IMR-90 (cell line): ENCODE measurements at regions not wholly inside any gene's neighbourhood (a gene's known extent, or its start where the extent isn't known, plus 50 kb on each side); places are given as distances from the start of the nearest gene placed in this dataset.

ENCODE experiments used
- ATAC-seq: fragments of 200-7000 bp; cut with Tn5 transposase; 2 replicates; pipeline ENCODE4 v1.9.1; 2020; ENCODE audit warnings: low read depth, mild to moderate bottlenecking, moderate library complexity
- BruUV-seq: library from RNA; stranded (reverse); fragments of 400-500 nt; replicated peaks from 2 replicates; lab custom pipeline; 2021; lab: Mats Ljungman, UMichigan
- CTCF ChIA-PET: fragments of 300-600 bp; formaldehyde crosslinking; extraction: SDS; loops from one replicate; lab custom pipeline; 2021; ENCODE audit warnings: antibody characterized with exemption; lab: Yijun Ruan, JAX
- POLR2A ChIA-PET: fragments of 300-600 bp; sonication (Branson Sonifier 250); formaldehyde crosslinking; loops from one replicate; lab custom pipeline; 2022; ENCODE audit warnings: antibody characterized with exemption; ENCODE audit not compliant: unreplicated experiment; lab: Charles Lee
- DNase-seq: peaks from one replicate; pipeline ENCODE4 v3.0.0; 2013
- H2AFZ ChIP-seq: replicated peaks from 2 replicates; pipeline ENCODE3; 2013; ENCODE audit warnings: low read length, mild to moderate bottlenecking; ENCODE audit not compliant: poor library complexity
- H2AK5ac ChIP-seq: 2 replicates; pipeline ENCODE4 v1.6.1; 2013; ENCODE audit warnings: low read depth, low read length, inconsistent platforms
- H2AK9ac ChIP-seq: replicated peaks from 2 replicates; pipeline ENCODE3; 2013; ENCODE audit warnings: mild to moderate bottlenecking, low read depth, low read length, moderate library complexity; ENCODE audit not compliant: poor library complexity
- H2BK120ac ChIP-seq: 2 replicates; pipeline ENCODE4 v1.6.1; 2013; ENCODE audit warnings: low read depth, low read length, inconsistent platforms
- H2BK15ac ChIP-seq: 3 replicates; pipeline ENCODE4 v1.6.1; 2013; ENCODE audit warnings: low read depth, low read length, inconsistent platforms
- H2BK20ac ChIP-seq: 2 replicates; pipeline ENCODE4 v1.6.1; 2013; ENCODE audit warnings: low read depth, mild to moderate bottlenecking, inconsistent platforms, low read length, moderate library complexity
- H2BK5ac ChIP-seq: 2 replicates; pipeline ENCODE4 v1.6.1; 2013; ENCODE audit warnings: mild to moderate bottlenecking, low read depth, low read length, inconsistent platforms; ENCODE audit not compliant: poor library complexity, severe bottlenecking
- H3K14ac ChIP-seq: replicated peaks from 2 replicates; pipeline ENCODE4 v1.6.1; 2013; ENCODE audit warnings: low read depth, low read length, inconsistent platforms
- H3K18ac ChIP-seq: 2 replicates; pipeline ENCODE4 v1.6.1; 2013; ENCODE audit warnings: low read depth, low read length, control low read depth
- H3K23ac ChIP-seq: 2 replicates; pipeline ENCODE4 v1.6.1; 2013; ENCODE audit warnings: low read depth, low read length, inconsistent platforms
- H3K27ac ChIP-seq: 2 replicates; pipeline ENCODE4 v1.5.1; 2013; ENCODE audit warnings: mild to moderate bottlenecking, control low read depth, low read length; ENCODE audit not compliant: insufficient read depth
- H3K27me3 ChIP-seq: 2 replicates; pipeline ENCODE4 v1.6.1; 2013; ENCODE audit warnings: low read length; ENCODE audit not compliant: control insufficient read depth, insufficient read depth
- H3K36me3 ChIP-seq: 2 replicates; pipeline ENCODE4 v1.6.1; 2013; ENCODE audit warnings: low read length, mixed read lengths; ENCODE audit not compliant: control insufficient read depth, insufficient read depth
- H3K4ac ChIP-seq: 2 replicates; pipeline ENCODE4 v1.6.1; 2013; ENCODE audit warnings: low read depth, low read length, inconsistent platforms
- H3K4me1 ChIP-seq: 2 replicates; pipeline ENCODE4 v1.6.1; 2013; ENCODE audit warnings: low read length, mixed read lengths; ENCODE audit not compliant: control insufficient read depth, insufficient read depth
- H3K4me2 ChIP-seq: 2 replicates; pipeline ENCODE4 v1.6.1; 2013; ENCODE audit warnings: low read depth, mild to moderate bottlenecking, control low read depth, low read length, moderate library complexity
- H3K4me3 ChIP-seq: 2 replicates; pipeline ENCODE4 v1.5.1; 2013; ENCODE audit warnings: low read depth, mild to moderate bottlenecking, control low read depth, low read length, moderate library complexity; ENCODE audit not compliant: insufficient read depth
- H3K56ac ChIP-seq: 2 replicates; pipeline ENCODE4 v1.6.1; 2013; ENCODE audit warnings: low read length, inconsistent platforms; ENCODE audit not compliant: insufficient read depth; ENCODE audit errors: extremely low read depth
- H3K79me1 ChIP-seq, 2 experiments: 2 replicates each; pipeline ENCODE4 v1.6.1; 2013; ENCODE audit warnings: low read length in 2 of 2, inconsistent platforms in 1 of 2, low read depth in 1 of 2
- H3K9ac ChIP-seq: 2 replicates; pipeline ENCODE4 v1.6.1; 2013; ENCODE audit warnings: low read depth, low read length, control low read depth
- H3K9me1 ChIP-seq: 2 replicates; pipeline ENCODE4 v1.6.1; 2013; ENCODE audit warnings: low read length, inconsistent platforms; ENCODE audit not compliant: insufficient read depth
- H3K9me3 ChIP-seq: 2 replicates; pipeline ENCODE4 v1.6.1; 2013; ENCODE audit warnings: low read length; ENCODE audit not compliant: control insufficient read depth, insufficient read depth
- H4K20me1 ChIP-seq: 2 replicates; pipeline ENCODE4 v1.6.1; 2013; ENCODE audit warnings: low read length, inconsistent platforms; ENCODE audit not compliant: insufficient read depth
- H4K5ac ChIP-seq: 2 replicates; pipeline ENCODE4 v1.6.1; 2013; ENCODE audit warnings: mild to moderate bottlenecking, low read depth, low read length, control low read depth
- H4K8ac ChIP-seq, 2 experiments: 2 replicates each; pipeline ENCODE4 v1.6.1; 2013; ENCODE audit warnings: low read depth in 2 of 2, low read length in 2 of 2, control low read depth in 1 of 2, inconsistent platforms in 1 of 2
- H4K91ac ChIP-seq: 2 replicates; pipeline ENCODE4 v1.6.1; 2013; ENCODE audit warnings: low read depth, low read length, inconsistent platforms; ENCODE audit not compliant: insufficient read depth
- BHLHE40 ChIP-seq: fragments of 150-350 bp; IDR thresholded peaks from 2 replicates; pipeline ENCODE4 v1.6.1; 2016; ENCODE audit warnings: mild to moderate bottlenecking, low read depth, low read length
- CEBPB ChIP-seq: IDR thresholded peaks from 2 replicates; pipeline ENCODE4 v1.6.1; 2012; ENCODE audit warnings: low read depth, low read length, improper control_type of control experiment
- CHD1 ChIP-seq: IDR thresholded peaks from 2 replicates; pipeline ENCODE4 v1.6.1; 2012; ENCODE audit warnings: low read depth, low read length, improper control_type of control experiment
- CTCF ChIP-seq: conservative IDR thresholded peaks from 2 replicates; pipeline ENCODE4 v1.5.1; 2012; ENCODE audit warnings: mild to moderate bottlenecking, low read depth, low read length, improper control_type of control experiment
- ELK1 ChIP-seq: fragments of 150-350 bp; IDR thresholded peaks from 2 replicates; pipeline ENCODE4 v1.6.1; 2016; ENCODE audit warnings: low read depth, mild to moderate bottlenecking, low read length, moderate library complexity, borderline replicate concordance
- FOS ChIP-seq: fragments of 150-350 bp; IDR thresholded peaks from 2 replicates; pipeline ENCODE4 v1.6.1; 2016; ENCODE audit warnings: low read depth, low read length
- MAFK ChIP-seq: IDR thresholded peaks from 2 replicates; pipeline ENCODE4 v1.6.1; 2012; ENCODE audit warnings: low read depth, low read length, improper control_type of control experiment
- MAZ ChIP-seq: IDR thresholded peaks from 2 replicates; pipeline ENCODE4 v1.6.1; 2012; ENCODE audit warnings: low read depth, mild to moderate bottlenecking, low read length, improper control_type of control experiment, moderate library complexity, borderline replicate concordance
- MXI1 ChIP-seq: IDR thresholded peaks from 2 replicates; pipeline ENCODE4 v1.6.1; 2012; ENCODE audit warnings: low read depth, mild to moderate bottlenecking, low read length, moderate library complexity, borderline replicate concordance
- NFE2L2 ChIP-seq: fragments of 150-350 bp; IDR thresholded peaks from 2 replicates; pipeline ENCODE4 v1.6.1; 2016; ENCODE audit warnings: low read depth, mild to moderate bottlenecking, low read length
- POLR2A ChIP-seq: IDR thresholded peaks from 2 replicates; pipeline ENCODE4 v1.6.1; 2012; ENCODE audit warnings: mild to moderate bottlenecking, low read depth, low read length
- RAD21 ChIP-seq: IDR thresholded peaks from 2 replicates; pipeline ENCODE4 v1.6.1; 2012; ENCODE audit warnings: low read length, improper control_type of control experiment
- RCOR1 ChIP-seq: IDR thresholded peaks from 2 replicates; pipeline ENCODE4 v1.6.1; 2012; ENCODE audit warnings: mild to moderate bottlenecking, low read length, improper control_type of control experiment; ENCODE audit not compliant: insufficient replicate concordance
- RFX5 ChIP-seq: IDR thresholded peaks from 2 replicates; pipeline ENCODE4 v1.8.0; 2012; ENCODE audit warnings: low read depth, mild to moderate bottlenecking, low read length, moderate library complexity
- SMC3 ChIP-seq: fragments of 150-350 bp; IDR thresholded peaks from 2 replicates; pipeline ENCODE4 v1.6.1; 2016; ENCODE audit warnings: low read depth, mild to moderate bottlenecking, antibody characterized with exemption, low read length, moderate library complexity
- USF2 ChIP-seq: fragments of 150-350 bp; IDR thresholded peaks from 2 replicates; pipeline ENCODE4 v1.6.1; 2017; ENCODE audit warnings: mild to moderate bottlenecking, antibody characterized with exemption, low read length, low read depth
- WGBS, 2 experiments: methylation state at CpG; one replicate each; pipeline versions ENCODE4 v1.1.5 to v1.1.7; 2013; ENCODE audit warnings: missing lambda C conversion rate in 2 of 2; ENCODE audit not compliant: insufficient read length in 1 of 2; ENCODE audit errors: extremely low coverage in 2 of 2; 5-methylcytosine and 5-hydroxymethylcytosine counted together
- dilution Hi-C: fragments of 300-500 bp; cut with HindIII; formaldehyde crosslinking; loops from one replicate; pipeline ENCODE4 v1.14.3; 2018; ENCODE audit warnings: low sequenced_read_pairs; ENCODE audit not compliant: unreplicated experiment
- in situ Hi-C: fragments of 300-500 bp; cut with MboI; formaldehyde crosslinking; loops from 3 replicates; pipeline ENCODE4 v1.14.3; 2019; ENCODE audit warnings: low sequenced_read_pairs, inconsistent platforms, mixed read lengths
- intact Hi-C: fragments of 100-400 bp; cut with micrococcal nuclease; formaldehyde crosslinking; loops from 2 replicates; pipeline ENCODE4 v1.10.0; 2022

GRCh38 chr3:181570472-181570871 lies 141.3 kb upstream of the SOX2 start:
- BruUV-seq, result no TSS peak
- H4K91ac ChIP-seq, result no peak overlapping the region
- no peak overlapping the region for H3K14ac ChIP-seq
- no peaks in the 10 kb centered on the region for H3K36me3 ChIP-seq
- H3K18ac ChIP-seq, result no peak overlapping the region
- H3K27ac ChIP-seq, result no peak overlapping the region
- no peaks in the 10 kb centered on the region for H3K9me1 ChIP-seq
- H3K23ac ChIP-seq, result no peak overlapping the region
- no CpG with 5 or more reads among the region's 3 CpGs for WGBS, 2 experiments
- no peak overlapping the region for H3K4ac ChIP-seq
- H2BK20ac ChIP-seq, result no peak overlapping the region
- DNase-seq, result no peak
- intact Hi-C loops, result no loop called here
- H3K4me1 ChIP-seq, result no peaks in the 10 kb centered on the region
- no peak overlapping the region for H2AK9ac ChIP-seq
- dilution Hi-C loops, result no loop called here
- no peak overlapping the region for H2BK120ac ChIP-seq
- H3K27me3 ChIP-seq, result no peaks in the 10 kb centered on the region
- POLR2A ChIA-PET, result no interaction called here
- CTCF ChIA-PET, result no interaction called here
- peaks cover under 1% of the 10 kb centered on the region for H3K9me3 ChIP-seq
- H2AK5ac ChIP-seq, result no peak overlapping the region
- in situ Hi-C loops, result no loop called here
- TF ChIP-seq MAFK (no peak), CHD1 (no peak), RCOR1 (no peak), RFX5 (no peak), MAZ (no peak), POLR2A (no peak), BHLHE40 (no peak), NFE2L2 (no peak), FOS (no peak), MXI1 (no peak), CTCF (no peak), SMC3 (no peak), USF2 (no peak), RAD21 (no peak), ELK1 (no peak), CEBPB (no peak)
- no peaks in the 10 kb centered on the region for H3K79me1 ChIP-seq
- no peak overlapping the region for H2BK15ac ChIP-seq
- H2AFZ ChIP-seq, result no peak overlapping the region
- H3K56ac ChIP-seq, result no peak overlapping the region
- no peak overlapping the region for H2BK5ac ChIP-seq
- H3K4me2 ChIP-seq, result no peak overlapping the region
- no peak overlapping the region for H4K5ac ChIP-seq
- ATAC-seq, result no peak
- H4K20me1 ChIP-seq, result no peaks in the 10 kb centered on the region
- H3K4me3 ChIP-seq, result no peak overlapping the region
- no peak overlapping the region for H4K8ac ChIP-seq
- H3K9ac ChIP-seq, result no peak overlapping the region
